Anterior cingulate cortex (tissue), 58 donors: ENCODE measurements at regions not wholly inside any gene's neighbourhood (a gene's known extent, or its start where the extent isn't known, plus 50 kb on each side); places are given as distances from the start of the nearest gene placed in this dataset.
"Not testable (repeated sequence)": the region's sequence is repeated elsewhere in the genome, so short reads cannot be mapped to it uniquely, and the experiment has no call there.

Source experiments
- DNase-seq, 58 donors: peaks; one replicate each; lab custom pipeline; 2025; lab: John Stamatoyannopoulos, UW

- no peak for DNase-seq
These were observed 439.8 kb upstream of the DYNLRB2 start for GRCh38 chr16:80100846-80101451.

DNA sequence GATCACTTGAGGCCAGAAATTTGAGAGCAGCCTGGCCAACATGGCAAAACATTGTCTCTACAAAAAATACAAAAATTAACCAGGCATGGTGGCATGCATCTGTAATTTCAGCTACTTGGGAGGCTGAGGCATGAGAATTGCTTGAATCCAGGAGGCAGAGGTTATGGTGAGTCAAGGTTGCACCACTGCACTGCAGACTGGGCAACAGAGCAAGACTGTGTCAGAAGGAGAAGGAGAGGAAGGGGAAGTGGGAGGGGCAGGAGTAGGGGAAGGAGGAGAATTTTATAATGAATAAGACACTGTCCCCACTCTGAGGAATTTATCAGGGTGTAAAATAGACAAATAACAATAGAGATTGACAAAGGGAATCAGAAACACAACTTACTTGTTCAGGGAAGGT lies 440.6 kb upstream of the DYNLRB2 start:
- DNase-seq = no peak

DNA sequence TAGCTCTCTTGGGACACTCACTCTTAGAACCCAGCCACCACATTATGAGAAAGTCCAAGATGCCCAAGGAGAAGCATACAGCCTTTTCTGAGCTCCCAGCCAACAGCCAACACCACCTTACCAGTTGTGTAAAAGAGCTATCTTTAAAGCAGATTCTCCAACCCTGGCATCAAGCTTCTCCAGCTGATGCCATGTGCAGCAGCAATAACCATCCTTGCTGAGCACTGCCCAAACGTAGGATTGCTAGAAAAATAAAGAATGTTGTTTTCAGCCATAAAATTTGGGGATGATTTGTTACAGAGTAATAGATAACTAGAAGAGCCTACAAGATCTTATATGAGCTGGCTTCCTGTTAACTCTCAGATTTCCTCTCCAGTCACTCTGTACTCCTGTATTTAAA lies 443.7 kb upstream of the DYNLRB2 start:
- DNase-seq = no peak

- no peak for DNase-seq
These were observed 448.1 kb upstream of the DYNLRB2 start for GRCh38 chr16:80092681-80093080.

- not testable (repeated sequence) for DNase-seq
These were observed 449.3 kb upstream of the DYNLRB2 start for GRCh38 chr16:80091453-80091852.

DNA sequence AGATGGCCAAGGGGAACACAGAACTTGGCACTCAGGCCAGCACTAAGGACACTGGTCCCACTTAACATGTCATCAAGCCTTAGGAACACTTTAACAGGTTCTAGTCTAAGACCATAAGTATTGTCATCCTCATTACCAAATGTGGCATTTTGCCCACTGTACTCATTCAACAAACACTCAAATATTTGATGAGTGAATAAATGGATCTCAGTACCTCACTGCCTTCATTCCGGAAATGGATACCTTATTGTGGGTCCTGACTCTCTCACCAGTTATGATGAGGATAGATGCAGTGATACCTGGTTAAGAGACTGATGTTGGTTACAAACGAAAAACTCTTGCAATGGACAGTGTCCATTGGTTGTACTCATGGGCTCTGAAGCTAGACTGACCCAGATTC lies 455.2 kb upstream of the DYNLRB2 start:
- no peak for DNase-seq

DNA sequence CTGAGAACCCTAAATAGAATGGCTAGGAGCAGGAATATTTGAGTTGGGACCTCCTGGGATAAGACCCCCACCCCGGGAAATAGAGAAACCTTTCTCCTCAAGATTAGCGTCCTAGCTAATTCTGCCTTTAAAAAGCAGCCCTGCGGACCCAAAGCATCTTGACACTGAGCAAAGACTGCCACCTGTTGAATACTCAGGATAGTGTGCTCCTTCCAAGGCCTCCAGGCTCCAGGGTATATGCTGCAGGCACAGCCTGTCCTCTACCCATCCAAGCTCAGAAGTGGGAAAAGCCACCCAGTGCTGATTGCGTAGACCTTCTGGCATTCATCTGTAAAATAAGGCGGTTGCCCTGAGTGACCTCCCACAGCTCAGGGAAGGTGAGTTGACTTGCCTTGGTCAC lies 456.2 kb upstream of the DYNLRB2 start:
- peak in 37 of 58 donors; percentile 0 to 43 (median 9) for DNase-seq

DNA sequence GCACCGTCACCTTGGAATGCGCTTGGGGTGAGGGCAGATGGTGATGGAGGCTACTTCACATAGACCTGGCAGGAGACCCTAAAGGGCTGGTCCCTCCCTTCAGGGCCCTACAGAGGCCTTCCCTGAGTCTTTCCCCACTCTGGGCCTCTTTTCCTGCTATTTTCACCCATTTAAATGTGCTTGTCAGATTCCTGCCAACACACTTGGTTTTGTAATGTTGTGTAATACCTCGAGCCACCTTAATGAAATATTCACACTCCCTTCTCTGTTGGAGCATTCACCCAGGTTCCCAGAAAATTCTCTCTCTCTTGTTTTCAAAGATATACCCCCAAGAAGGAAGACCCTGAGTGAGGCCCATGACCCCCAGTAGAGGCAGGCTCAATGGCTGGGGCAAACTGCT lies 456.6 kb upstream of the DYNLRB2 start:
- DNase-seq = no peak

DNA sequence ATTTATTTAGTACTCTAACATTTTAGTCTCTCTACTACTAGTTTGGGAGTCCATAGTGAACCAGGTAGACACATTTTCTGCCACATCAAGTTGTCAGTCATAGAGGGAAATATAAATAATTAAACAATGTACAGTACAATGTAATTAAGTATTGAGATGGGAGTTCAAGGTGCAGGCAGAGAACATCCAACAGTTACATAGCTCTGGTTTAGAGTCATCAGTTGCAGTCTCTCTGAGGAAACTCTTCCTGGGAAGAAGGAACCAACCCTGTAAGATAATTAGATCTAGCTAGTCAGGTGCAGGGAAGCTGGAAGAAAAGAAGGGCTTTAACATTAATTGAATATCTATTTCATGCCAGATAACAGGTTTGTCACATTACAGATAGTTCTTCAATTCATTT lies 457.9 kb upstream of the DYNLRB2 start:
- DNase-seq = no peak

- DNase-seq = no peak
These were observed 458.9 kb upstream of the DYNLRB2 start for GRCh38 chr16:80081846-80082245.

DNA sequence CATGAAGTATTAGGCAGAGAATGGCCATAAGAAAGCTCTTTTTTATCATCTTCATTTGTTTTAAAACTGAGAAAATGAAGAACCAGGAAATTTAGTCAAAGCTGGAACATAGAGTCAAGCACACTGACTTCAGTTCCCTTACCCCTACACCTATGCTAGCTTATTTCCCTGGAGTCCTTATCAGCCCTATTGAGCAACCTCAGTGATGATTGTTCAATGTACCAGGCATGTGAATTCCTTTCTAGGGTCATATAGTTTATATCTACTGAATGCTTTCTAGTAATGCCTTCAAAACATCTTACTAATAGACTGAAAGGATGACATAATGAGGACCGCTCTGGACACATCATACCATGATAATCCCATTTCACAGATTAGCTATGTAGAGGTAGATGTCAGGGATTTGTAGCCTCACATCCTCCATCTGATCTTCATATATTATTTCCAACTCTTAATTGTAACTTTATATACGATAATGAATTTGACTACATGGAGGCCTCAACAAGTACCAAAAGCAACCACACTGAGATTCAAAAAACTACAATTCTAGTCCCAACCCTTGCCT lies 460.4 kb upstream of the DYNLRB2 start:
- no peak for DNase-seq

GRCh38 chr16:80079072-80079471 lies 461.7 kb upstream of the DYNLRB2 start:
- DNase-seq = no peak

DNA sequence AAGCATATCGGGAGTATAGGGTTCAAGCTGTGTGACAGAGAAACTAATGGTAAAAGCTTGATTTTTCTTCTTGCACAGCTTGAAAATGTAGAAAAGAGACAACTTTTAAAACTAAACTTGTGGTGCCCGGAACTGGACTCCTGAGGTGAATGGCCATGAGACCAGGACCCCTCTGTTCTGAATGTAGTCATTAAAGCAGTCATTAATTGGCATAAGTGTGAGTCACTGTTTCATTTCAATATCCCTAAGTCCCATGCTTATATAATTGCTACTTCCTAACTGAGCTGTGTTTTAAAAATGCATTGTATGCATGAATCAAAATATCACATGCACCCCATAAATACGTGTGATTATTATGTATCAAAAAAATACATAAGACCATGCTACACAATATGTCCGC lies 463.1 kb upstream of the DYNLRB2 start:
- DNase-seq = no peak

DNA sequence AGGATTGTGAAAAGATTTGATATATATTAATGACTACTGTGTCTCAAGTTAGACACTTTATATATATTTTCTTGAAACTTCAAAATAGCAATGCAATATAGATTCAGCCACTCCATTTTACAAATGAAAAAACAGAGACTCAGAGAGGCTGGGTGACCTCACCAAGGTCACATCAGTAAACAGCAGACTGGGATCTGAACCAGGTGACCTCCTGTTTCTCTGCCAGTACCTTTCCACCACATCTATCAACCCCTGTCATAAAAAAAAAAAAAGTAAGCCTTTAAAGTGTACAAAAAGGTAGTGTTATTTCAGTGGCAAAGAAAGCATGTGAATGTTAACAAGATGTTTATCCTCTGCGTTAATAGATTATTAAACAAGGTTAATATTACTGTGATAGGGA lies 466.5 kb upstream of the DYNLRB2 start:
- DNase-seq = no peak

GRCh38 chr16:80071964-80072456 lies 468.8 kb upstream of the DYNLRB2 start:
- no peak for DNase-seq

DNA sequence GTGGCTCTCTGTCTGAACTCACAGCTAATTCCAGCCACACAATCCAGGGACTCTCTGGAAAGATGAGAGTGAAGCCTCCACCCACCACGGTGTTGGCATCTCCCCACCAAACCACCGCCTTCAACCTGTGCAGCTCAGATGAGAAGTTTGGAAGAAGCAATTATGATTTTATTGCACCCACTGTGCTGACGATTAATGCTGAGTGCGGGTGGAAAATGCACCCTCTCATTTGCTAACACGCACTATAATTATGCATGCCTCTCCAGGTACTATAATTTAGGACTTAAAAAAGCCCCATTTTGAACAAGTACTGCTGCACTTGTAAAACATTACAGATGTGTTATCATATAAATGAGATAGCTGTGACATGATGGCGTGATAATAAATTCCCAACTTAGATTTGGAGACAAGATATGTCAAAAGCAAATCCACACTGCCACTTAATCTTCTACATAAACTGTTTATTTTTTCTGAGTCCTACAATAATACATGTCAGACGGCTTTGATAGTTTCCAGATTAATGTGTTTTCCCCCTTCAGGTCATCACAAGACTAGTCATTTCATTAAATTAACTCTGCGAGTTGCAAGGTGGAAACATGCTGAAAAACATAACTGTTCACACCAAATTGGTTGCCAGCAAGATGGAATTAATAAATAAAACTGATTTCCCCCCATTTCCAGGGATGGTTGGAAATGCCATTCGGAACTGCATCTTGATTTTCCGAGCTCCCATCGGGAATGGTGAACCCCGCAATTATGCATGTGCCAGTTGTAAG lies 466.5 kb upstream of the MAF start:
- peak in 1 of 58 donors; percentile 20 for DNase-seq

GRCh38 chr16:80065541-80065940 lies 465.0 kb upstream of the MAF start:
- DNase-seq = no peak

- DNase-seq = no peak
These were observed 463.2 kb upstream of the MAF start for GRCh38 chr16:80063713-80064069.

DNA sequence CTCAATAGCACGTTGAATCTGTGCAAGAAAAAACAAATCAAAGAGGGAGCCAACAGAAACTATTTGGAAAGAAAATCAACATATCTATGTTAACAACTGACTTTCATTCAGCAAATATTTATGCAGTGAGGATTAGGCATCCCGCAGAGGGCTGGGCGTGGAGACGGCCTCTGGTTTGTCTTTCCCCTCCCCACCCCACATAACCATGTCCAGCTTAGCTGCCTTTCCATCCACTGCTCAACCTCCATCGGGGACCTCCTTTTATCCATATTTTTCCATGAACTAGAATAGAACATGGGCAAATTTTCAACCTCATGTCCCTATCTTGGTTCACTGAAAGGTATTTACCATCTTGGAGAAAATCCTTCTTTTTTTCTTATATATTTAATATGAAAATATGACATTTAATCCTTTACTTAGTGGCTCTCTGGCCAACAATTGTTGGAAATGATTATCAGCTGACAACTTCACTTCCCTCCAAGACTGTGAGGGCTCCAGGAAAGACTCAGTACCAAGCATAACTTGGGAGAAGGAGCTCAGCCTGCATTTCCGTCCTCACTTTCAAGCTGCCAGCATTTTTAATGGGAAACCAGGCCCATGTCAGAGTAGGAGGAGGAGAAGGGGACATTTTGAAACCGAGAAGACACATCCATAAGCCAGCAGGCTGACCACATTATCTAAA lies 462.6 kb upstream of the MAF start:
- no peak for DNase-seq

- DNase-seq = no peak
These were observed 462.0 kb upstream of the MAF start for GRCh38 chr16:80062361-80063030.

DNA sequence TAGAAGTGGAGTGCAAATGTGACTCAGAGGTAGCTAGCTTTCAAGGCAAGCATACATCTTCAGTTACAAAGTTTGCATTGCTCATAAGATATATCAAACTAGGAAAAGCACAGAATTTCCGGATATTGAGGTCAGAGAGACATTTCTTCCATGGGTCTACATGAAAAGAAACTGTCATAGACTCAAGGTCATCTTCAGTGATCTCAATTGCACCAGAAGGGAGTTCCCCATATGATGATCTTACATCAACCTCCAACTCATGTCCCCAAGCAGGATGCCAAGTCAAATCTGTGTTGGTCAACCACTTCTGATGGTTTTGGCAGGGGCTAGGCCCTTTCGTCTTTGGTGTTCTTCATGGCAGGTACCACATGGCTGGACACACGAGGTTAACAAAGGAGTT lies 459.9 kb upstream of the MAF start:
- DNase-seq = no peak
